ENCODE measurements at regions not wholly inside any gene's neighbourhood (a gene's known extent, or its start where the extent isn't known, plus 50 kb on each side); places are given as distances from the start of the nearest gene placed in this dataset.

DNA sequence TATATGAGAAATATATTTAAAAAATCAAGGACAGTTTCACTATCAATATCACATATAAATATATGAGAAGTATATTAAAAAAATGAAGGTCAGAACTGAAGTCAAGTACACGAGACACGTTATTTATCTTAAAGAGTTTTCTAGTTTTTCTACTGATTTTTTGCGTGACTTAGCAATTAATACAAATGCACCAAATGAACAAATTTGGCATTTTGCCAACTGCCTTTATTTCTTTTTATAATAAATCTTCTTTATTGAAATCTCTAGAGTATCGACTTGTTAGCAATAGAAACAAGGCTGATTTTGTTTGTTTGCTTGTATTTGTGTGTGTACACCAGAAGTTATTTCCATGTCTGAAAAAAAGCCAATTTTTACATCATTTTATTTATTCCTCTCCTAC is 1684.7 kb upstream of the RAG2 start:
- H3K4me1 ChIP-seq (ENCODE audit: control insufficient read depth, insufficient read depth, low read length), result no peaks in the 10 kb centered on the region
- 87% methylated on average over 4 of the region's 4 CpGs for WGBS
- no peak overlapping the region for H3K27ac ChIP-seq (ENCODE audit: low read length)
- no peaks in the 10 kb centered on the region for H3K27me3 ChIP-seq (ENCODE audit: control insufficient read depth, insufficient read depth)
- intact Hi-C loops (cut with DNase I), result no loop called here
- no peaks in the 10 kb centered on the region for H3K9me3 ChIP-seq (ENCODE audit: control insufficient read depth, low read length)
- DNase-seq (no peak), ATAC-seq (no peak)
- no peak overlapping the region for H3K4me3 ChIP-seq (ENCODE audit: low read length)

DNA sequence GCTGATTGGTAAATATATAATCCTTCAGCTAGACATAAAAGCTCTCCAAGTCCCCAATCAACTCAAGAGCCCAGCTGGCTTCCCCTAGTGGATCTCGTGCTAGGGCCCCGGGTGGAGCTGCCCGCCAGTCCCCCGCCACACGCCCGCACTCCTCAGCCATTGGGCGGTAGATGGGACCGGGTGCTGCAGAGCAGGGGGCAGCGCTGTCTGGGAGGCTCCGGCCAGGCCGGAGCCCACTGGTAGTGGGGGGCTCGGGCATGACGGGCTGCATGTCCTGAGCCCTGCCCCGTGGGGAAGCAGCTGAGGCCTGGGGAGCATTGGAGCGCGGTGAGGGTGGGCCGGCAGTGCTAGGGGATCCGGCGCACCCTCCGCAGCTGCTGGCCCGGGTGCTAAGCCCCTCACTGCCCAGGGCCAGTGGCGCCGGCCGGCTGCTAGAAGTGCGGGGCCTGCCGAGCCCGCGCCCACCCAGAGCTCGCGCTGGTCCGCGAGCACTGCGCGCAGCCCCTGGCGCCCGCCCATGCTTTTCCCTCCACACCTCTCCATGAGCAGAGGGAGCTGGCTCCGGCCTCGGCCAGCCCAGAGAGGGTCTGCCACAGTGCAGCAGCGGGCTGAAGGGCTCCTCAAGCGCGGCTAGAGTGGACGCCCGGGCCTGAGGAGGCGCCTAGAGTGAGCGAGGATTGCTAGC is 1680.6 kb upstream of the RAG2 start:
- no peak overlapping the region for H3K27ac ChIP-seq (ENCODE audit: low read length)
- DNase-seq, result peak in 1 of 3 donors; percentile 47
- H3K9me3 ChIP-seq (ENCODE audit: control insufficient read depth, low read length), result no peaks in the 10 kb centered on the region
- H3K4me3 ChIP-seq (ENCODE audit: low read length), result no peak overlapping the region
- H3K27me3 ChIP-seq (ENCODE audit: control insufficient read depth, insufficient read depth), result no peaks in the 10 kb centered on the region
- no peak for ATAC-seq
- 95% methylated on average over 45 of the region's 45 CpGs for WGBS
- H3K4me1 ChIP-seq (ENCODE audit: control insufficient read depth, insufficient read depth, low read length), result no peaks in the 10 kb centered on the region
- intact Hi-C loops (cut with DNase I), result no loop called here

- H3K27ac ChIP-seq (ENCODE audit: low read length), result no peak overlapping the region
- H3K9me3 ChIP-seq (ENCODE audit: control insufficient read depth, low read length), result no peaks in the 10 kb centered on the region
- ATAC-seq (no peak), DNase-seq (no peak)
- H3K4me1 ChIP-seq (ENCODE audit: control insufficient read depth, insufficient read depth, low read length), result no peaks in the 10 kb centered on the region
- intact Hi-C loops (cut with DNase I), result no loop called here
- H3K4me3 ChIP-seq (ENCODE audit: low read length), result no peak overlapping the region
- WGBS, result 66% methylated on average over 2 of the region's 2 CpGs
- H3K27me3 ChIP-seq (ENCODE audit: control insufficient read depth, insufficient read depth), result no peaks in the 10 kb centered on the region
Measured at GRCh38 chr11:38274031-38274430, 1676.0 kb upstream of the RAG2 start.

DNA sequence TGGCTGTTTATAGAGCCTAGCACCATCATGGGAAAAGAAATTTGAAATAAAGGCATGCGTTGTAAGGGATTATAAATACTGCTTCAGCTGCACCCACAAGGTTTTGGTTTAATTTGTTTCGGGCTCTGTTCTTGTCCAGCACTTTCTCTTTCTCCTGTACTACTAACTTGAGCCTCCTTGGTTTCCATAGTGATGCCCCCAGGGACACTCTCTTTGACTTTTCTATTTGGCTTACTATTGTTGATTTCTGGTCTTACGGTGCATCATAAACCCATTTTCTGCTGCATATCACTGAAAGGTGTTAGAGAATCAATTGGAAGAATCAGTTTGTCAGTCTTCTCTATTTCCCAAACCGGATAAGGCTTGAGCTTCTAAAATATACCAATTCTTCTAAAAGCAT is 1674.3 kb upstream of the RAG2 start:
- H3K4me1 ChIP-seq (ENCODE audit: control insufficient read depth, insufficient read depth, low read length), result no peaks in the 10 kb centered on the region
- WGBS, result 70% methylated on average over 4 of the region's 4 CpGs
- H3K27ac ChIP-seq (ENCODE audit: low read length), result no peak overlapping the region
- no peaks in the 10 kb centered on the region for H3K27me3 ChIP-seq (ENCODE audit: control insufficient read depth, insufficient read depth)
- ATAC-seq (no peak), DNase-seq (no peak)
- intact Hi-C loops (cut with DNase I), result no loop called here
- no peak overlapping the region for H3K4me3 ChIP-seq (ENCODE audit: low read length)
- H3K9me3 ChIP-seq (ENCODE audit: control insufficient read depth, low read length), result no peaks in the 10 kb centered on the region

GRCh38 chr11:38266691-38267090 is 1668.7 kb upstream of the RAG2 start:
- DNase-seq (no peak), ATAC-seq (no peak)
- H3K9me3 ChIP-seq (ENCODE audit: control insufficient read depth, low read length), result peaks cover 2% of the 10 kb centered on the region
- H3K4me1 ChIP-seq (ENCODE audit: control insufficient read depth, insufficient read depth, low read length), result no peaks in the 10 kb centered on the region
- H3K27me3 ChIP-seq (ENCODE audit: control insufficient read depth, insufficient read depth), result no peaks in the 10 kb centered on the region
- H3K27ac ChIP-seq (ENCODE audit: low read length), result no peak overlapping the region
- no peak overlapping the region for H3K4me3 ChIP-seq (ENCODE audit: low read length)
- intact Hi-C loops (cut with DNase I), result no loop called here
- 78% methylated on average over 3 of the region's 3 CpGs for WGBS

DNA sequence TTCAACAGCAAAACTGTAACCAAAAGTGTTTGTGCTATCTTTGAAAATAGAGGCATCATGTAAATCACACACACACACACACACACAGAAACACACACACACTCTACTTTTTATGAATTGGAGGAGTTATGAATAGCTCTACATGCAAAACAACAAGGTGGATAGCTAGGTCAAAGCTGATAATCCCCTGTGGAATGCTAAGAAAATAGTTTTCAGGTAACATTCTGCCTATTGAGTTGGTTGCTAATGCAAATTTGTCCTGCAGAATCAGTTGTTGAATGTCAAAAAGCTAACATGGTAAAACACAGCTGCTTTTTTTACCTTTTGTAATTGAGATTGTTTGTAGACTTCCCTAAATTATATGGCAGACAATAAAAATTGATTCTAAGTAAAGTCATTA is 1658.4 kb upstream of the RAG2 start:
- no peak for DNase-seq
- ATAC-seq, result no peak
- intact Hi-C loops (cut with DNase I), result no loop called here
- H3K4me1 ChIP-seq (ENCODE audit: control insufficient read depth, insufficient read depth, low read length), result no peaks in the 10 kb centered on the region
- H3K9me3 ChIP-seq (ENCODE audit: control insufficient read depth, low read length), result no peaks in the 10 kb centered on the region
- H3K27me3 ChIP-seq (ENCODE audit: control insufficient read depth, insufficient read depth), result no peaks in the 10 kb centered on the region
- no peak overlapping the region for H3K4me3 ChIP-seq (ENCODE audit: low read length)
- no peak overlapping the region for H3K27ac ChIP-seq (ENCODE audit: low read length)

DNA sequence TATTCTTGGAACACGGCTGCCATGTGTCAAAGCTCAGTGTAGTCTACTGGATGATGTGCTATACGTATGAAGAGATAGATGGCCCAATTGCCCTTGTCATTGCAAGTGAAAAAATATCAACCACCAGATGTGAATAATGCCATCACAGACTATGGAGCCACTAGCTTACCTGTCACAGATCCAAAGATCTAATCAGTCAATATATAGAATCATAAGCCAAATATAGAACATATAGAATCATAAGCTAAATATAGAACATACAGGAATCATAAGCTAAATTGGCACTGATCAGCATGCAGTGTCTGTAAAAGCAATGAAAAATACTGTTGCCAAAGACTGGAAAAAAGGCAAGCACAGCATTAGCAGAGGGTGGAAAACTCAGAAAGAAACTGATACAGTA is 1656.9 kb upstream of the RAG2 start:
- H3K4me3 ChIP-seq (ENCODE audit: low read length), result no peak overlapping the region
- 56% methylated on average over 2 of the region's 2 CpGs for WGBS
- intact Hi-C loops (cut with DNase I), result no loop called here

GRCh38 chr11:38252620-38253019 is 1654.6 kb upstream of the RAG2 start:
- Histone ChIP-seq H3K9me3 (ENCODE audit: control insufficient read depth, low read length) (no peaks in the 10 kb centered on the region), H3K27me3 (ENCODE audit: control insufficient read depth, insufficient read depth) (no peaks in the 10 kb centered on the region), H3K4me1 (ENCODE audit: control insufficient read depth, insufficient read depth, low read length) (no peaks in the 10 kb centered on the region), H3K27ac (ENCODE audit: low read length) (no peak overlapping the region), H3K4me3 (ENCODE audit: low read length) (no peak overlapping the region)
- DNase-seq (no peak), ATAC-seq (peak in 1 of 2 donors; percentile 52)
- intact Hi-C loops (cut with DNase I), result no loop called here

More for the DNA sequence above, 1656.9 kb upstream of the RAG2 start:
- H3K27me3 ChIP-seq (ENCODE audit: control insufficient read depth, insufficient read depth), result no peaks in the 10 kb centered on the region
- no peak for ATAC-seq
- H3K9me3 ChIP-seq (ENCODE audit: control insufficient read depth, low read length), result no peaks in the 10 kb centered on the region
- no peak overlapping the region for H3K27ac ChIP-seq (ENCODE audit: low read length)
- DNase-seq, result no peak
- H3K4me1 ChIP-seq (ENCODE audit: control insufficient read depth, insufficient read depth, low read length), result no peaks in the 10 kb centered on the region

- Histone ChIP-seq H3K4me3 (ENCODE audit: low read length) (no peak overlapping the region), H3K4me1 (ENCODE audit: control insufficient read depth, insufficient read depth, low read length) (no peaks in the 10 kb centered on the region), H3K27ac (ENCODE audit: low read length) (no peak overlapping the region), H3K27me3 (ENCODE audit: control insufficient read depth, insufficient read depth) (no peaks in the 10 kb centered on the region), H3K9me3 (ENCODE audit: control insufficient read depth, low read length) (no peaks in the 10 kb centered on the region)
- no peak for ATAC-seq
- WGBS, result 63% methylated on average over 1 of the region's 1 CpG
- no peak for DNase-seq
- intact Hi-C loops (cut with DNase I), result no loop called here
Measured at GRCh38 chr11:38246451-38246850, 1648.4 kb upstream of the RAG2 start.

DNA sequence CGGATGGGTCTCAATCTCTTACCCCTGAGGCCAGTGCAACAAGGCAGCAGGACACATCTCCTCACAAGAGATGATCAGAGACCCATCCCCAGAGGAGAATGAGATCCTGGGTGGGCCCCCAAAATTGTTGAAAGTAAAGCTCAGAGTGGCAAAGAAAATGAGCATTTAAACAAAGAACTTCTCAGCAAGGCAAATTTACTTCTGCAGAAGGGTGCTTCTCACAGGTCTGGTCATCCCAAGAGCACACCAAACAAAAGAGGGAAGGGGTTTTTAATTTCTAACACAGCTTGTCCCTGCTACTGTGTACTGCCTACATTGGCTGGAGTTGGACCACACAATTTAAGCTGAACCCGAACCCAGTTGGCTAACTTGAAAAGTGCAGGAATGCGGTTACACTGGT is 1628.6 kb upstream of the RAG2 start:
- DNase-seq (no peak), ATAC-seq (no peak)
- intact Hi-C loops (cut with DNase I), result no loop called here
- H3K27ac ChIP-seq (ENCODE audit: low read length), result no peak overlapping the region
- no peaks in the 10 kb centered on the region for H3K9me3 ChIP-seq (ENCODE audit: control insufficient read depth, low read length)
- no peak overlapping the region for H3K4me3 ChIP-seq (ENCODE audit: low read length)
- no peaks in the 10 kb centered on the region for H3K27me3 ChIP-seq (ENCODE audit: control insufficient read depth, insufficient read depth)
- 94% methylated on average over 3 of the region's 3 CpGs for WGBS
- no peaks in the 10 kb centered on the region for H3K4me1 ChIP-seq (ENCODE audit: control insufficient read depth, insufficient read depth, low read length)

GRCh38 chr11:38221295-38221694 is 1623.3 kb upstream of the RAG2 start:
- Histone ChIP-seq H3K4me1 (ENCODE audit: control insufficient read depth, insufficient read depth, low read length) (no peaks in the 10 kb centered on the region), H3K4me3 (ENCODE audit: low read length) (no peak overlapping the region), H3K9me3 (ENCODE audit: control insufficient read depth, low read length) (no peaks in the 10 kb centered on the region), H3K27me3 (ENCODE audit: control insufficient read depth, insufficient read depth) (no peaks in the 10 kb centered on the region), H3K27ac (ENCODE audit: low read length) (no peak overlapping the region)
- DNase-seq (no peak), ATAC-seq (no peak)
- WGBS, result 61% methylated on average over 2 of the region's 2 CpGs
- intact Hi-C loops (cut with DNase I), result no loop called here

DNA sequence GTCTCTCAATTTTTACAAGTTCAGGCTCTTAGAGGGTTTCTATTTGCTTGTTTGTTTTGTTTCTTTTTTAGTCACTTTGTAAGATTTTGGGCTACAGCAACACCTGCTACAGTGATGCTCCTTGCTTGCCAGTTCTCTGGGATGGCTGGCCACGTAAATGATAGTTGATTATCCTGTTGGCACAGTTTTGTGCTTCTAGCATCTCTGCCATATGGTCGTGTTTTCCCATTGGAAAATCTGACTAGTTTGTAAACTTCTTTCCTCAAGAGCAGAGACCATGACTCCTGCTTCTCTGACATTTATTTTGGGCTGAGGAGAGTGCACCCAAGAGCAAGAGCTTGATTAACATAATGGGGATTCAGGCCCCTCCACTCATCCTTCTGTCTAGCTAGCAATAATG is 1621.6 kb upstream of the RAG2 start:
- intact Hi-C loops (cut with DNase I), result no loop called here
- WGBS, result 64% methylated on average over 2 of the region's 2 CpGs

More for the DNA sequence above, 1621.6 kb upstream of the RAG2 start:
- ATAC-seq, result no peak
- H3K27ac ChIP-seq (ENCODE audit: low read length), result no peak overlapping the region
- no peaks in the 10 kb centered on the region for H3K9me3 ChIP-seq (ENCODE audit: control insufficient read depth, low read length)
- H3K4me1 ChIP-seq (ENCODE audit: control insufficient read depth, insufficient read depth, low read length), result no peaks in the 10 kb centered on the region
- H3K27me3 ChIP-seq (ENCODE audit: control insufficient read depth, insufficient read depth), result no peaks in the 10 kb centered on the region
- no peak for DNase-seq
- H3K4me3 ChIP-seq (ENCODE audit: low read length), result no peak overlapping the region
